HL-60 (cell line): ENCODE measurements at regions not wholly inside any gene's neighbourhood (a gene's known extent, or its start where the extent isn't known, plus 50 kb on each side); places are given as distances from the start of the nearest gene placed in this dataset.

Source experiments
- DNase-seq, 2 experiments: peaks; one replicate each; pipeline ENCODE4 v3.0.0-alpha.2; 2010 to 2020; ENCODE audit warnings: low read depth in 1 of 2, low spot score in 1 of 2
- H3K27ac ChIP-seq: fragments of 250-450 bp; sonication (Bioruptor Pico); replicated peaks from 2 replicates; pipeline ENCODE4 v1.5.1; 2020; ENCODE audit warnings: mild to moderate bottlenecking, moderate library complexity
- H3K27me3 ChIP-seq: fragments of 250-450 bp; sonication (Bioruptor Pico); 2 replicates; pipeline ENCODE4 v1.5.1; 2021; ENCODE audit warnings: mild to moderate bottlenecking, moderate library complexity; ENCODE audit not compliant: insufficient read depth, poor library complexity, severe bottlenecking
- H3K4me3 ChIP-seq: replicated peaks from 2 replicates; pipeline ENCODE4 v1.5.1; 2011; ENCODE audit warnings: mild to moderate bottlenecking, control low read depth, low read length; ENCODE audit not compliant: insufficient read depth
- GABPA ChIP-seq: IDR thresholded peaks from 2 replicates; pipeline ENCODE4 v1.6.1; 2012; ENCODE audit warnings: low read depth
- POLR2AphosphoS5 ChIP-seq: IDR thresholded peaks from 2 replicates; pipeline ENCODE4 v1.6.1; 2012; ENCODE audit warnings: low read depth
- SPI1 ChIP-seq: IDR thresholded peaks from 2 replicates; pipeline ENCODE4 v1.6.1; 2012; ENCODE audit warnings: low read depth, mild to moderate bottlenecking, borderline replicate concordance
- TF ChIP-seq, protein P1 (sequence below): IDR thresholded peaks from one replicate; pipeline ENCODE4 v1.5.1; 2011; ENCODE audit warnings: low read length, control low read depth, inconsistent platforms; ENCODE audit not compliant: insufficient read depth
- TF ChIP-seq, protein P2 (sequence below): IDR thresholded peaks from 2 replicates; pipeline ENCODE4 v1.6.1; 2012; ENCODE audit warnings: low read depth; ENCODE audit not compliant: insufficient replicate concordance

GRCh38 chr6:25010176-25010575, 74.4 kb upstream of the RIPOR2 start:
- no peak for DNase-seq
- no peak overlapping the region for H3K27ac ChIP-seq
- TF ChIP-seq GABPA (no peak), POLR2AphosphoS5 (no peak), SPI1 (no peak)
- TF ChIP-seq, protein P1, sequence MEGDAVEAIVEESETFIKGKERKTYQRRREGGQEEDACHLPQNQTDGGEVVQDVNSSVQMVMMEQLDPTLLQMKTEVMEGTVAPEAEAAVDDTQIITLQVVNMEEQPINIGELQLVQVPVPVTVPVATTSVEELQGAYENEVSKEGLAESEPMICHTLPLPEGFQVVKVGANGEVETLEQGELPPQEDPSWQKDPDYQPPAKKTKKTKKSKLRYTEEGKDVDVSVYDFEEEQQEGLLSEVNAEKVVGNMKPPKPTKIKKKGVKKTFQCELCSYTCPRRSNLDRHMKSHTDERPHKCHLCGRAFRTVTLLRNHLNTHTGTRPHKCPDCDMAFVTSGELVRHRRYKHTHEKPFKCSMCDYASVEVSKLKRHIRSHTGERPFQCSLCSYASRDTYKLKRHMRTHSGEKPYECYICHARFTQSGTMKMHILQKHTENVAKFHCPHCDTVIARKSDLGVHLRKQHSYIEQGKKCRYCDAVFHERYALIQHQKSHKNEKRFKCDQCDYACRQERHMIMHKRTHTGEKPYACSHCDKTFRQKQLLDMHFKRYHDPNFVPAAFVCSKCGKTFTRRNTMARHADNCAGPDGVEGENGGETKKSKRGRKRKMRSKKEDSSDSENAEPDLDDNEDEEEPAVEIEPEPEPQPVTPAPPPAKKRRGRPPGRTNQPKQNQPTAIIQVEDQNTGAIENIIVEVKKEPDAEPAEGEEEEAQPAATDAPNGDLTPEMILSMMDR: no peak
- TF ChIP-seq, protein P2, sequence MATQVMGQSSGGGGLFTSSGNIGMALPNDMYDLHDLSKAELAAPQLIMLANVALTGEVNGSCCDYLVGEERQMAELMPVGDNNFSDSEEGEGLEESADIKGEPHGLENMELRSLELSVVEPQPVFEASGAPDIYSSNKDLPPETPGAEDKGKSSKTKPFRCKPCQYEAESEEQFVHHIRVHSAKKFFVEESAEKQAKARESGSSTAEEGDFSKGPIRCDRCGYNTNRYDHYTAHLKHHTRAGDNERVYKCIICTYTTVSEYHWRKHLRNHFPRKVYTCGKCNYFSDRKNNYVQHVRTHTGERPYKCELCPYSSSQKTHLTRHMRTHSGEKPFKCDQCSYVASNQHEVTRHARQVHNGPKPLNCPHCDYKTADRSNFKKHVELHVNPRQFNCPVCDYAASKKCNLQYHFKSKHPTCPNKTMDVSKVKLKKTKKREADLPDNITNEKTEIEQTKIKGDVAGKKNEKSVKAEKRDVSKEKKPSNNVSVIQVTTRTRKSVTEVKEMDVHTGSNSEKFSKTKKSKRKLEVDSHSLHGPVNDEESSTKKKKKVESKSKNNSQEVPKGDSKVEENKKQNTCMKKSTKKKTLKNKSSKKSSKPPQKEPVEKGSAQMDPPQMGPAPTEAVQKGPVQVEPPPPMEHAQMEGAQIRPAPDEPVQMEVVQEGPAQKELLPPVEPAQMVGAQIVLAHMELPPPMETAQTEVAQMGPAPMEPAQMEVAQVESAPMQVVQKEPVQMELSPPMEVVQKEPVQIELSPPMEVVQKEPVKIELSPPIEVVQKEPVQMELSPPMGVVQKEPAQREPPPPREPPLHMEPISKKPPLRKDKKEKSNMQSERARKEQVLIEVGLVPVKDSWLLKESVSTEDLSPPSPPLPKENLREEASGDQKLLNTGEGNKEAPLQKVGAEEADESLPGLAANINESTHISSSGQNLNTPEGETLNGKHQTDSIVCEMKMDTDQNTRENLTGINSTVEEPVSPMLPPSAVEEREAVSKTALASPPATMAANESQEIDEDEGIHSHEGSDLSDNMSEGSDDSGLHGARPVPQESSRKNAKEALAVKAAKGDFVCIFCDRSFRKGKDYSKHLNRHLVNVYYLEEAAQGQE: no peak

GRCh38 chr6:25010902-25011625, 75.3 kb upstream of the RIPOR2 start:
- TF ChIP-seq SPI1: no peak
- no peak for TF ChIP-seq POLR2AphosphoS5
- no peak for TF ChIP-seq GABPA
- TF ChIP-seq, protein P2: no peak
- TF ChIP-seq, protein P1: no peak
- no peak for DNase-seq
- Histone ChIP-seq H3K27me3 (no peaks in the 10 kb centered on the region), H3K4me3 (no peak overlapping the region), H3K27ac (no peak overlapping the region)

More at GRCh38 chr6:25010176-25010575, 74.4 kb upstream of the RIPOR2 start:
- Histone ChIP-seq H3K4me3 (no peak overlapping the region), H3K27me3 (no peaks in the 10 kb centered on the region)

DNA sequence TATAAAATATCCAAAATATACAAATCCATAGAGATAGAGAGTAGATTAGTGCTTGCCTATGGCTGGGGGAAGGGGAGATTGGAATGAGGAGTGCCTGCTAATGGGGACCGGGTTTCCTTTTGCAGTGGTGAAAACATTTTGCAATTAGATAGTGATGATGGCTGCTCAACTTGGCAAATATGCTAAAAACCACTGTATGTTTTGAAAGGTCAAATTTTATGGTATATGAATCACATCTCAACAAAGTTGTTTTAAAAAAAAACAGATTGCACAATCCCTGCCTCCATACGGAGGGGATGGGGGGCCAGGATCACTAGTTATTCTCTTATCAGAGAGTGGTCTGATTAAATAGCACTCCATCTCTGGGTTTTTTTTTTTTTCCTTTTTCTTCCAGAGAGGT, 76.9 kb upstream of the RIPOR2 start:
- no peak for DNase-seq
- no peaks in the 10 kb centered on the region for H3K27me3 ChIP-seq
- no peak overlapping the region for H3K27ac ChIP-seq
- no peak for TF ChIP-seq GABPA
- TF ChIP-seq, protein P1: no peak
- no peak for TF ChIP-seq SPI1
- TF ChIP-seq POLR2AphosphoS5: no peak
- H3K4me3 ChIP-seq: no peak overlapping the region

GRCh38 chr6:25013246-25013645, 77.5 kb upstream of the RIPOR2 start:
- no peak overlapping the region for H3K27ac ChIP-seq
- no peak overlapping the region for H3K4me3 ChIP-seq
- no peak for DNase-seq
- TF ChIP-seq, protein P2: no peak
- no peak for TF ChIP-seq POLR2AphosphoS5
- TF ChIP-seq, protein P1: no peak
- TF ChIP-seq GABPA: no peak
- TF ChIP-seq SPI1: no peak
- no peaks in the 10 kb centered on the region for H3K27me3 ChIP-seq
